ENCODE measurements at regions not wholly inside any gene's neighbourhood (a gene's known extent, or its start where the extent isn't known, plus 50 kb on each side); places are given as distances from the start of the nearest gene placed in this dataset.

- H3K4me3 ChIP-seq (replicated peaks in 1 of 3; ENCODE audit: low read depth in 2 of 3, low read length in 3 of 3) = no peak overlapping the region
- Mint-ChIP-seq H3K4me3 (no peak overlapping the region), H3K9me3 (peaks cover 0 to 3% (median 0%) of the 10 kb centered on the region in 7 donors), H3K27ac (no peak overlapping the region), H3K36me3 (no peaks in the 10 kb centered on the region), H3K27me3 (ENCODE audit: low read depth in 3 of 3) (peaks cover 0 to 3% (median 1%) of the 10 kb centered on the region in 3 donors), H3K4me1 (no peaks in the 10 kb centered on the region)
- H3K27me3 ChIP-seq (ENCODE audit: control insufficient read depth in 2 of 2, insufficient read depth in 2 of 2, low read length in 2 of 2) = no peaks in the 10 kb centered on the region
- no peaks in the 10 kb centered on the region for H3K9me3 ChIP-seq (replicated peaks in 1 of 2; ENCODE audit: control insufficient read depth in 1 of 2, insufficient read depth in 1 of 2, low read length in 2 of 2)
- H3K4me1 ChIP-seq (ENCODE audit: control insufficient read depth in 1 of 2, insufficient read depth in 2 of 2, low read length in 2 of 2) = no peaks in the 10 kb centered on the region
- no peak for DNase-seq
- no peak overlapping the region for H3K9ac ChIP-seq (ENCODE audit: insufficient read depth, low read length, poor library complexity, severe bottlenecking)
- H2AFZ ChIP-seq (ENCODE audit: insufficient read depth, low read depth, low read length, poor library complexity, severe bottlenecking) = no peak overlapping the region
- no peaks in the 10 kb centered on the region for H3K79me2 ChIP-seq (ENCODE audit: insufficient read depth, low read length)
- intact Hi-C loops (cut with micrococcal nuclease) = no loop called here
- no peak for TF ChIP-seq CTCF (IDR thresholded peaks at IDR 0.05)
- no peak overlapping the region for H3K27ac ChIP-seq (ENCODE audit: low read depth in 1 of 2, low read length in 2 of 2)
- WGBS (ENCODE audit: insufficient coverage) = 93% methylated on average over 3 of the region's 4 CpGs
- no peak overlapping the region for H3K4me2 ChIP-seq (replicated peaks; ENCODE audit: extremely low read depth, low read length, poor library complexity, severe bottlenecking)
- no peaks in the 10 kb centered on the region for H3K36me3 ChIP-seq (replicated peaks in 1 of 2; ENCODE audit: control insufficient read depth in 1 of 2, insufficient read depth in 2 of 2, low read length in 2 of 2)
- no peaks in the 10 kb centered on the region for H4K20me1 ChIP-seq (ENCODE audit: insufficient read depth, low read length)
These were observed 139.4 kb upstream of the RMST start for GRCh38 chr12:97323154-97323553.

- H4K20me1 ChIP-seq (ENCODE audit: insufficient read depth, low read length) = no peaks in the 10 kb centered on the region
- H3K9me3 ChIP-seq (replicated peaks in 1 of 2; ENCODE audit: control insufficient read depth in 1 of 2, insufficient read depth in 1 of 2, low read length in 2 of 2) = no peaks in the 10 kb centered on the region
- no peaks in the 10 kb centered on the region for H3K36me3 ChIP-seq (replicated peaks in 1 of 2; ENCODE audit: control insufficient read depth in 1 of 2, insufficient read depth in 2 of 2, low read length in 2 of 2)
- no peaks in the 10 kb centered on the region for H3K79me2 ChIP-seq (ENCODE audit: insufficient read depth, low read length)
- intact Hi-C loops (cut with micrococcal nuclease) = no loop called here
- Mint-ChIP-seq H3K27me3 (ENCODE audit: low read depth in 3 of 3) (peaks cover 0 to 3% (median 3%) of the 10 kb centered on the region in 3 donors), H3K36me3 (no peaks in the 10 kb centered on the region), H3K9me3 (peaks cover 0 to 6% (median 2%) of the 10 kb centered on the region in 7 donors), H3K4me3 (no peak overlapping the region), H3K4me1 (no peaks in the 10 kb centered on the region), H3K27ac (no peak overlapping the region)
- no peak overlapping the region for H3K4me2 ChIP-seq (replicated peaks; ENCODE audit: extremely low read depth, low read length, poor library complexity, severe bottlenecking)
- no peak overlapping the region for H3K4me3 ChIP-seq (replicated peaks in 1 of 3; ENCODE audit: low read depth in 2 of 3, low read length in 3 of 3)
- no peak overlapping the region for H3K9ac ChIP-seq (ENCODE audit: insufficient read depth, low read length, poor library complexity, severe bottlenecking)
- no peak for DNase-seq
- TF ChIP-seq CTCF (IDR thresholded peaks at IDR 0.05) = no peak
- H3K27me3 ChIP-seq (ENCODE audit: control insufficient read depth in 2 of 2, insufficient read depth in 2 of 2, low read length in 2 of 2) = no peaks in the 10 kb centered on the region
- 77% methylated on average over 6 of the region's 7 CpGs for WGBS (ENCODE audit: insufficient coverage)
- H3K4me1 ChIP-seq (ENCODE audit: control insufficient read depth in 1 of 2, insufficient read depth in 2 of 2, low read length in 2 of 2) = no peaks in the 10 kb centered on the region
- no peak overlapping the region for H3K27ac ChIP-seq (ENCODE audit: low read depth in 1 of 2, low read length in 2 of 2)
- H2AFZ ChIP-seq (ENCODE audit: insufficient read depth, low read depth, low read length, poor library complexity, severe bottlenecking) = no peak overlapping the region
These were observed 138.1 kb upstream of the RMST start for GRCh38 chr12:97324471-97324870.
